Fibroblast of pulmonary artery (primary cell): ENCODE measurements at regions not wholly inside any gene's neighbourhood (a gene's known extent, or its start where the extent isn't known, plus 50 kb on each side); places are given as distances from the start of the nearest gene placed in this dataset.
A peak's percentile ranks its signal among the peaks of the same experiment; 100 is the strongest.

Experiments used
- DNase-seq: peaks from one replicate; pipeline ENCODE4 v3.0.0-alpha.2; 2010; ENCODE audit warnings: low read depth
- H3K4me3 ChIP-seq: replicated peaks from 2 replicates; pipeline ENCODE4 v1.5.1; 2011; ENCODE audit warnings: low read depth, mild to moderate bottlenecking, control low read depth, low read length, moderate library complexity
- CTCF ChIP-seq: IDR thresholded peaks from 2 replicates; pipeline ENCODE4 v1.5.1; 2011; ENCODE audit warnings: mild to moderate bottlenecking, control low read depth, low read length, inconsistent platforms; ENCODE audit errors: missing control alignments

GRCh38 chr4:81652069-81652478 is 180.4 kb upstream of the RASGEF1B start:
- no peak for TF ChIP-seq CTCF
- H3K4me3 ChIP-seq = no peak overlapping the region
- DNase-seq = peak; percentile 15

GRCh38 chr4:81651243-81651899 is 179.7 kb upstream of the RASGEF1B start:
- H3K4me3 ChIP-seq = no peak overlapping the region
- DNase-seq = peak; percentile 41
- no peak for TF ChIP-seq CTCF

- no peak for TF ChIP-seq CTCF
- DNase-seq = peak; percentile 10
- no peak overlapping the region for H3K4me3 ChIP-seq
Measured at GRCh38 chr4:81650606-81651242, 179.0 kb upstream of the RASGEF1B start.

GRCh38 chr4:81648576-81649275 is 177.0 kb upstream of the RASGEF1B start:
- TF ChIP-seq CTCF = no peak
- no peak overlapping the region for H3K4me3 ChIP-seq
- DNase-seq = peak; percentile 51

GRCh38 chr4:81647388-81647787 is 175.7 kb upstream of the RASGEF1B start:
- TF ChIP-seq CTCF = no peak
- no peak for DNase-seq
- no peak overlapping the region for H3K4me3 ChIP-seq

- no peak for TF ChIP-seq CTCF
- H3K4me3 ChIP-seq = no peak overlapping the region
- DNase-seq = no peak
Measured at GRCh38 chr4:81642543-81642942, 170.8 kb upstream of the RASGEF1B start.

GRCh38 chr4:81639248-81639647 is 167.5 kb upstream of the RASGEF1B start:
- TF ChIP-seq CTCF = no peak
- no peak overlapping the region for H3K4me3 ChIP-seq
- DNase-seq = no peak
